HG03097 (cell line): ENCODE measurements at regions not wholly inside any gene's neighbourhood (a gene's known extent, or its start where the extent isn't known, plus 50 kb on each side); places are given as distances from the start of the nearest gene placed in this dataset.

Experiments used
- ATAC-seq: cut with Tn5 transposase; IDR thresholded peaks from one replicate; pipeline ENCODE4 v1.9.1; 2021; ENCODE audit not compliant: unreplicated experiment, low FRiP score

DNA sequence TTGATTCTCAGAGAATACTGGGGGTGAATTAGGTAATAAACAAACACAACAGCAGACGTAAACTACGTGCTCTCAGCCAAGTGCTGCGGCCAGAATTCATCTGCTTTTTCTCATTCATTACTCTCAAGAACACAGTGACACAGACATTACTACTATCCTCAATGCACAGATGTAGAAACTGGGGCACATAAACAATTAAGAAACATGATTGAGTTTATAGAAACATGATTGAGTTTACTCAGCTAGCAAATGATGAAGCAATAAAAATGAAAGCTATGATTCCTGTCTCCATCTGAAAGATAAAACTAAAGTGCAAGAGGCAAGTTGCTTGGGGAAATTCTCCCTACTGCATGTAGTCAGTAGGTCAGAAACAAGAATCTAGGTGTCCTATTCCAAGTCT lies 140.5 kb downstream of the IFI44 start:
- ATAC-seq, result no peak

DNA sequence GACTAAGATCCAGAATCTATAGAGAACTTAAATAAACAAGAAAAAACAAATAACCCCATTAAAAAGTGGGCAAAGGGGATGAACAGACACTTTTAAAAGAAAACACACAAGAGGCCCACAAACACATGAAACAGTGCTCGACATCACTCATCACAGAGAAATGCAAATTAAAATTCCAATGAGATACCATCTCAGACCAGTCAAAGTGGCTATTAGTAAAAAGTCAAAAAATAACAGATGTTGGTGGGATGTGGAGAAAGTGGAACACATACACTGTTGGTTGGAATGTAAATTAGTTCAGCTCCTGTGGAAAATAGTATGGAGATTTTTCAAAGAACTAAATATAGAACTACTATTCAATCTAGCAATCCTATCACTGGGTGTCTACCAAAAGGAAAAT lies 143.1 kb downstream of the IFI44 start:
- ATAC-seq, result no peak

DNA sequence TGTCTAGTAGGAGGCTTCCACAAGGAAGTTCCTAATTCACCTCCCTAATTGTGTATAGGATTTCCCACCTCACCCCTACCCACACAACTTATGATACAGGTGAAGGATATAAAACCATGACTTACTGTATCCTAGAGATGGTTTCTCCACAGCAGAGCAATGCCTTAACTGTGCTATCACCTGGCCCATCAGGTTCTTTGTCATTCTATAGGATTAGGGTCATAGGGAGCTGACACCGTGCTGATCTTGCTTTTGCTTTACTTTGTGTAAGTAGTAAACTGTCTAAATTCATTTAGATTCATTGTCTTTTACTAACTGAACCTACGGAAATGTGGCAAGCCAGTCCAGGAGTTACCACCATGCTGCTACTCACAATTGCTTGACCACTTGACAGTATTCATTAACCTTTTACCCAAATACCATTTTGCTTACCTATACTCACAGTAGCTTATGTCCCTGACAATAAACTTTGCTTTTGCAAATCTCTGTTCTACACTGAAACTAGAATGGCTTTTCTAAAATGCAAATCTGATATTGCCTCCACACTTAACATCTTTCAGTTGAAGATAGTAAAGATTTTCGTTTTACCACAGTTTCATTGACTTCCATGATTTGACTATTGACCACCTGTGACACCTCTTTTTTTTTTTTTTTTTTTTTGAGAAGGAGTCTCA lies 147.6 kb downstream of the IFI44 start:
- no peak for ATAC-seq

- no peak for ATAC-seq
Observed at GRCh38 chr1:78799926-78800325, 150.3 kb downstream of the IFI44 start.

DNA sequence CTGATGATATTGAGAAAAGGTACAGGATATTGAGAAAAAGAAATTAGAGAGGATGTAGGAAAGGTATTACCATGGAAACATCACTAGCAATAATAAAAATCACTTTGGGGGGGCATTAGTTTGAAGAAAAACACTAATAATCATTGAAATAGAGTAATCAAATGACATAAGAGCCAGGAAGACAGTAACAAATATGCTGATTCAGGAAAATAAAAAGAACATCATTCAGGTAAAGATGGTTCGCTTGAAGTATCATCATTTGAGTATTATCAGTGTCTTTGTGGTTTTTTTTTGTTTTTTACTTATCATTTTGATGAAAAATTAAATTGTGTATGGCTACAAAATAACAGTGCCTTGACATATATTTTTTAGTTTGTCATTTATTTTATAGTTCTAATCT lies 164.5 kb downstream of the IFI44 start:
- ATAC-seq, result no peak

GRCh38 chr1:78825561-78825960 lies 175.9 kb downstream of the IFI44 start:
- no peak for ATAC-seq

GRCh38 chr1:78829644-78830043 lies 176.9 kb downstream of the ADGRL4 start:
- ATAC-seq, result no peak

DNA sequence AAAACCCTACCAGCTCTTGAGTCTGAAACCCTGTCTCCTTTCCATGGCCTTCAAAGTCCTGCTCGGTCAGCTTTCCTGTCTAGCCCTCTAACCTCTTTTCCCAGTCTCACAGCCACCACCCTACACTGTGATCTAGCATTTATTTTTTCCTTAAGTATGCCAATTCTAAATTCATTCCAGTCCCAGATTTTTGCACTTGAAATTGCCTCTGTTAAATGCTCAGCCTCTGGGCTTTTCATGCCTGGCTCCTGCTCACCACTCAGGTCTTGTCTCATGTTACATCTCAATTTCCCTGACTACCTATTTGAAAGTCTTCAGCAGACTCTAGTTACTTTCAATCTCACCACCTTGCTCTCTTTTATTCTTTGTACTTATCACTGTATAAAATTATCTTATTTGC lies 176.2 kb downstream of the ADGRL4 start:
- no peak for ATAC-seq

DNA sequence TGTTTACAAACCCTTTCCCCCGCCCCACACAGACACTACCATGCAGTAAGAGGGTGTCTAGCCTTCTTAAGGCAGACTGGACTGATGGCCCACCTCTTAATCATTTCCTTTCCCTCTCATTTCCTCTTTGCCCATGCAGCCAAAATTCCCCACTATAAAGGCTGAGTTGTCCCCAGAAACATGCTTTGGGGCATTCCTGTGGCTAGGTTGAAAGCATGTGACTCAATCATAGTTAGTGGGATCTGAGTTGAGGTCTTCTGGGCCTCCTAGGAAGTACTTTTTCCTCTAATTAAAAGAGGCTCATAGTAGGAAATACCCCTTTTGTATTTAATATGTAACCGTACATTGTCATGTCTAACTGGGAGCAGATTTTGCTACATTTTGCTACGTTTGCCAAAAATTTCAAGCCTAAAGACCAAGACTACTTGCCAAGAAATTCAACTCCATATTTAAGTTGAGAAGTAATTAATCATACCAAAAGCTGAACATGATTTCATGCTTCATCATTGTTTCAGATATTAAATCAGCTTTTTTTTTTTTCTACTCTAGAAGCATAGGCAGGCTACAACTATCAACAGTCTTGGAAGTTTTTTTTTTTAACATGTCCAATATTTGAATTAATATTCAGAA lies 174.7 kb downstream of the ADGRL4 start:
- ATAC-seq, result no peak

DNA sequence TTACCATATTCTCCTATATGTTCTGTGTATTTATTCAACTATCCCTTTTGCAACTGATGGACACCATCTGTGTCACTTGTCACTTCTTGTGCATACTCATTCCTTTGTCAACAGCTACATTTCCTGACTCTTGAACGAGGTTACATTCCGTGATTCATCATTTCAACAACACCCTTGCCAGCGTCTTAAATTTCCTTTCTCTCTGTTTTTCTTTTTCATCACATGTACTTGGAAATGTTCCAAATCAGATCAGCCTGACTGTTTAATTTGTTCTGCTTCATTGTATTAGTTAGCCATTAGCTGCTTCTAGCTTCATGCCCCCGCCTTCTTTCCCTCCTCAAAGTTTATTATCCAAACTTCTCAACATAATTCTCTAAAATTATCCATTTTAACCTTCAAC lies 173.0 kb downstream of the ADGRL4 start:
- ATAC-seq, result no peak

DNA sequence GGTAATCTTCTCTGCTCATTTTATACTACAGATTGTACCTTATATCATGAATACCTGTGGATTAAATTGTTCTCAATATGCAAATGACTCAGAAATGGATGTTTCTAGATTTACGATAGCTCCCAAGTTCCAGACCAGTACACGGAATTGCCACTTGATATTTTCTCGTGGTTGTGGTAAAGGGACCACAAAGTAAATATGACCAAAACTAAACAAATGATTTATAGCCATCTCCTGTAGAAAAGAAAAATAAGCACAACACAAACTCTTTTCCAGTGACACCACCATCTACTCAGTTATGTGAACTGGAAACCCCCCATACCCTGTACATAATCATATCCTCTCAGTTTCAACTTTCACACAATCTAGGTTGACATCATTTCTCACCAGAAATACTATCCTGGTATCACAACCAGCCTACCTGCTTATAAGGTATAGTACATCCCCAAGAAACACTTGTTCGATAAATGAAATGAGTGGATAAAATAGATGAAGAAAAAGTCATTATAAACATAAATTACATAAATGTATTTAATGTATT lies 172.3 kb downstream of the ADGRL4 start:
- ATAC-seq, result peak; percentile 72

DNA sequence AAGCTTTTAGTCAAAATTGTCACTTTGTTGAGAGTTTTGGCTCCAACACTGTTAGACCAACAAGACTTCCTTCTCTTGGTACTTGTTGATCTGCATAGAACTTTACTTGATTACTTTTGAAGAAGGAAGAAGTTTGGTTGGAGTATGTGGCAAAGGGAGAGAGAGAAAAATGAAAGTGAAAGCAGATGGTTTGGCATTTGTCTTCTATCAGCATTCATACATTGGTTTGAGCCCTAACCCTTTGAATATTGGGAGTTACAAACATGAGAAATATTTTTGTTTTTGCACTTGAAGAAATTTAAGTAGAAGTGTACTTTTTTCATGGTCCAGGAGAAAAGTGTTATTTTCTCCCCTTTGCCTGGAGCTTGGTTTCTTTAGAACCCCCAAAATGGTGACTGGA lies 169.8 kb downstream of the ADGRL4 start:
- ATAC-seq, result no peak

DNA sequence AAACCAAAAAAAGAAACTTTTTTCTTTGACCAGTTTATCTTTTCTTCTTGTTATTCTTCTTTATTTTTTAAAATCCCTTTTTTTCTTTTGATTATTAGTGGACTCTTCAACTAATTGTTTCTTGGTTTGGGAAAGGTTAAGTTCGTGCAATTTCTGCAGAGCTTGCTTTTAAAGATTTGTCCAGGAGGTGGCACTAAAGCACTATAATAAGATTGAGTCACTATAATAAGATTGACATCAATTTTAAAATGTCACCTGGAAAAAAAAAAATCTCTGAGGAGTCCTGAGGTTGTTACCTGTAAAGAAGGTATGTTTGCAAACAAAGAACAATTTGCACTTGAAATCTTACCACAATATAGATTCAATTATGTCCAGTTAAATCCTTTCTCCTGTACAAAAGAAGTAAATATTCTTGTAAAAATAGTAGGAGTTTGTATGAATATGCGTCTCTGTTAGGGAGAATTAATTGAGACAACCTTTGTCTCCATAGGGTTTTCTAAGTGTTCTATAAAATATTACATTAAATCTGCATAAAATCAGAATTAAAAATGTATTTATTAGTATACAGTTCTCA lies 166.7 kb downstream of the ADGRL4 start:
- no peak for ATAC-seq
